ENCODE measurements at regions not wholly inside any gene's neighbourhood (a gene's known extent, or its start where the extent isn't known, plus 50 kb on each side); places are given as distances from the start of the nearest gene placed in this dataset.
"Not testable (repeated sequence)": the region's sequence is repeated elsewhere in the genome, so short reads cannot be mapped to it uniquely, and the experiment has no call there.

DNA sequence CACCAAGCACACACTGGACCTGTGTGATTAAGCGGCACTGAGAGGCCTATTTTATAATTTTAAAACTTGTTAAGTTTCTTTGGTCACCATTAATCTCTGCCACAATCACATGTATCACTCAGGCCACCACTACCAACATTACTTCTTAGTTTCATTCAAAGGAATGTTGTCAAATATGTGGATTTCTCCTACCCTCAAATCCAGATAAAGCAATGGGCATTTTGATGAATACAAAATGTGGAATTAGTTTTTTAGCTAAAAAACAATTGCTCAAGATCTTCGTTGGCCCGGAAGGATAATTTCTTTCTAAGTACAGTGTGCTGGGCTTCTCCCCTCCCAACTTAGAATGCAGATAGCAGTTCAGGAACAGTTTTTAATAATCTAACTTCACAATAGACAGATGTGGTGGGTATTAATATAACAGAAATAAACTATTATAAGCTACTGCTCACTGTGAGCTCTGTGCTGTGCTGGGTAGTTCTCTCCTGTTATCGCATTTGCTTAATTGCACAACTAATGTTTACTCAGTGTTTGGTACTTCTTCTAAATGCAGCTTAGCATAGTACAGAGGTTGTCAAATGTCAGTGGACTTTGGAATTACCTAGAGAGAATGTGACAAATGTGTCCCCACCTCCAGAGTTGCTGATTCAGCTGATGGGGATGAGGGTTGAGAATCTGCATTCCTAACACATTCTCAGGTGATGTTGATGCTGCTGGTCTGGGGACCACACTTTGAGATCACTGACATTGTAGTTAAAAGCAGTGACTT, 266.7 kb upstream of the AMIGO2 start:
- no peak overlapping the region for H3K4me3 ChIP-seq (ENCODE audit: low read depth in 1 of 5, low read length in 5 of 5)
- no peaks in the 10 kb centered on the region for H3K36me3 ChIP-seq (ENCODE audit: control insufficient read depth in 5 of 5, insufficient read depth in 5 of 5, low read length in 5 of 5)
- no peak overlapping the region for H3K9ac ChIP-seq (ENCODE audit: low read length in 5 of 5)
- no peaks in the 10 kb centered on the region for H3K9me3 ChIP-seq (ENCODE audit: control insufficient read depth in 5 of 5, low read length in 5 of 5)
- no peaks in the 10 kb centered on the region for H3K27me3 ChIP-seq (ENCODE audit: control insufficient read depth in 5 of 5, insufficient read depth in 4 of 5, low read length in 5 of 5)
- H3K27ac ChIP-seq (ENCODE audit: low read depth, low read length) = no peak overlapping the region
- H3K4me1 ChIP-seq (ENCODE audit: control insufficient read depth in 5 of 5, insufficient read depth in 5 of 5, low read length in 5 of 5) = no peaks in the 10 kb centered on the region

DNA sequence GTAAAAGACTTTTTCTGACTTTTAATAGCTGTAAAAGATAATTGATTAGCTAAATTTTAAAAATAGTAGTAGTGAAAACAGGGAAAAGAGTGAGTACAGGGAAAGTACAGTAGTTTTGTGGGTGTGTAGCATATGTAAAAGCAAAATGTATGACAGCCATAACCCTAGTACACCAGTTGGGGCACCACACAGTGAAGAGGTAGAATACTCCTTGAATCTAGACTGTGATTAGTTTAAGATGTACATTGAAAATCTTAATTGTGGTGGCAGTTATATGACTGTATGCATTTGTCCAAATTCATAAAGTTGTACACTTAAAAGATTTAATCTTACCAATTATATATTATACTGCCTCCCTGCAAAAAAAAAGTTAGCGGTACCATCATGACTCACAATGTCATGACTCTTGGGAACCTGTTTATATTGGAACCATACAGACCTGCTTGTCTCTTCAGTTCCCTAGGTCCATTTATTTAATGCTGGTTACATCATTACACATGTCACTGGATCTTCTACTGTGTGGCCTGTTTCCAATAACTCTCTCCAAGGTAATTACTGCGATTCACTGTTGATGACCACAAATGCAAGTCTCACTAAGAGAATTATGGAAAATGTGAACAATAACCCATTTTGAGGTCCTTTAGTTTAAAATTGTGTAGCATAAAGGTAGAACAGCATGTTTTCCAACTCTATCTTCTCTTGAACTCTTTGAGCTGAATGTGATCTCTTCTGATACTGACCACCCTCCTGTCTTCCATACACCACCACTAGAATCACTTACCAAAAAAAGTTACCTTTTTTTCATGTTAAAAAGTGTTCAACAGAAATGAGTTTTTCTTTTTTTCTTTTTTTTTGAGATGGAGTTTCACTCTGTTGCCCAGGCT, 264.2 kb upstream of the AMIGO2 start:
- Histone ChIP-seq H3K27me3 (ENCODE audit: control insufficient read depth in 5 of 5, insufficient read depth in 4 of 5, low read length in 5 of 5) (no peaks in the 10 kb centered on the region), H3K9me3 (ENCODE audit: control insufficient read depth in 5 of 5, low read length in 5 of 5) (no peaks in the 10 kb centered on the region), H3K9ac (ENCODE audit: low read length in 5 of 5) (no peak overlapping the region), H3K4me1 (ENCODE audit: control insufficient read depth in 5 of 5, insufficient read depth in 5 of 5, low read length in 5 of 5) (no peaks in the 10 kb centered on the region), H3K36me3 (ENCODE audit: control insufficient read depth in 5 of 5, insufficient read depth in 5 of 5, low read length in 5 of 5) (no peaks in the 10 kb centered on the region), H3K4me3 (ENCODE audit: low read depth in 1 of 5, low read length in 5 of 5) (no peak overlapping the region), H3K27ac (ENCODE audit: low read depth, low read length) (no peak overlapping the region)

DNA sequence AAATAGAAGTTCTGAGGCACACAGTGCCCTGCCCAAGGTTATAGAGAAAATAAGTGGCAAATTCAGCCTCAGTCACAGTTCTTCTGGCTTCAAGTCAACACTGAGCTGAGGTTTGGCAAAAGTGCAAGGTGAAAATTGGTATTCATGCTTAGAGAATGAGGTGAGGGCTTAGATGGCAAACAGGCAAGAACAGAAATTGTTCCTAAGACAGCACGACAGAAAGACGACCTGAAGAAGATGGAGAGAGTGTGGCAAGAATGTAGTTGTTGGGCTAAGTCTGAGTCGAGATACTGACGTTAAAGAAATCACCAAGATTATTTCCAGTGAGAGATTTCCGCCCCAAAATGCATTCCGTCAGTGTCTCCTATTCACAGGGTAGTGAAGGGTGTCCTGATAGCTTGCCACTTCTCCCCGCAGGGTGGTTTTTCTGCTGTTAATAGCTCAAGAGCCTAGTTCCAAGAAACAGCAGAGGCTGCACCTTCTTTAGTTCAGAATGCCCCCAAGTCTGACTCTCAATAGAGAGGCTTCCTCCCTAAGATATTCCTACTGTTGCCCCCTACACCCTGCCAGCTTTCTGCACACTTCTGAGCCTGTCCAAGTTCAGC, 260.8 kb upstream of the AMIGO2 start:
- Histone ChIP-seq H3K27ac (ENCODE audit: low read depth, low read length) (no peak overlapping the region), H3K9me3 (ENCODE audit: control insufficient read depth in 5 of 5, low read length in 5 of 5) (no peaks in the 10 kb centered on the region), H3K9ac (ENCODE audit: low read length in 5 of 5) (no peak overlapping the region), H3K4me3 (ENCODE audit: low read depth in 1 of 5, low read length in 5 of 5) (no peak overlapping the region), H3K27me3 (ENCODE audit: control insufficient read depth in 5 of 5, insufficient read depth in 4 of 5, low read length in 5 of 5) (no peaks in the 10 kb centered on the region), H3K36me3 (ENCODE audit: control insufficient read depth in 5 of 5, insufficient read depth in 5 of 5, low read length in 5 of 5) (no peaks in the 10 kb centered on the region), H3K4me1 (ENCODE audit: control insufficient read depth in 5 of 5, insufficient read depth in 5 of 5, low read length in 5 of 5) (no peaks in the 10 kb centered on the region)

DNA sequence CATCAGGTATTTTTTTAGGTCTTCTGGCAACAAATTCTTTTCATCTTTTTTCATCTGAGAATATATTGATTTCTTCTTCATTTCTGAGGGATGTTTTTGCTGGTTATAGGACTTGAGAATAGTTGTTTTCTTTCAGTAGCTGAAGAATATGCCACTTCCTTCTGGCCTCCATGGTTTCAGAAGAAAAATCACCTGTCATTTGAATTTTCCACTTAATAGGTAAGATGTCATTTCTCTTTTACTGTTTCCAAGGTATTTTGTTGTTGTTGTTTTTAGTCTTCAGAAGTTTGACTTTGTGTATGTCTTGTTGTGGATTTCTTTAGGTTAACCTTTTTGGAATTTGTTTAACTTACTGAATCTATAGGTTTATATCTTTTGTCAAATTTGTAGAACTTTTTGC, 257.8 kb upstream of the AMIGO2 start:
- H3K27ac ChIP-seq (ENCODE audit: low read depth, low read length) = no peak overlapping the region
- H3K9me3 ChIP-seq (ENCODE audit: control insufficient read depth in 5 of 5, low read length in 5 of 5) = no peaks in the 10 kb centered on the region
- H3K27me3 ChIP-seq (ENCODE audit: control insufficient read depth in 5 of 5, insufficient read depth in 4 of 5, low read length in 5 of 5) = no peaks in the 10 kb centered on the region
- no peaks in the 10 kb centered on the region for H3K36me3 ChIP-seq (ENCODE audit: control insufficient read depth in 5 of 5, insufficient read depth in 5 of 5, low read length in 5 of 5)
- H3K4me3 ChIP-seq (ENCODE audit: low read depth in 1 of 5, low read length in 5 of 5) = no peak overlapping the region
- H3K4me1 ChIP-seq (ENCODE audit: control insufficient read depth in 5 of 5, insufficient read depth in 5 of 5, low read length in 5 of 5) = no peaks in the 10 kb centered on the region
- no peak overlapping the region for H3K9ac ChIP-seq (ENCODE audit: low read length in 5 of 5)

DNA sequence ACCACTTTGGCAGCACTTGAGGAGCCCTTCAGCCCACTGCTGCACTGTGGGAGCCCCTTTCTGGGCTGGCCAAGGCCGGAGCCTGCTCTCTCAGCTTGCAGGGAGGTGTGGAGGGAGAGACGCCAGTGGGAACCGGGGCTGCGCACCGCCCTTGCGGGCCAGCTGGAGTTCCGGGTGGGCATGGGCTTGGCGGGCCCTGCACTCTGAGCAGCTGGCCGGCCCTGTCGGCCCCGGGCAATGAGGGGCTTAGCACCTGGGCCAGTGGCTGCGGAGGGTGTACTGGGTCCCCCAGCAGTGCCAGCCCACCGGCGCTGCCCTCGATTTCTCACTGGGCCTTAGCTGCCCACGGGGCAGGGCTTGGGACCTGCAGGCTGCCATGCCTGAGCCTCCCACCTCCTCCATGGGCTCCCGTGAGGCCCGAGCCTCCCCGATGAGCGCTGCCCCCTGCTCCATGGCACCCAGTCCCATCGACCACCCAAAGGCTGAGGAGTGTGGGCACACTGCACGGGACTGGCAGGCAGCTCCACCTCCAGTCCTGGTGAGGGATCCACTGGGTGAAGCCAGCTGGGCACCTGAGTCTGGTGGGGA, 253.6 kb upstream of the AMIGO2 start:
- not testable (repeated sequence) for H3K36me3 ChIP-seq (ENCODE audit: control insufficient read depth in 5 of 5, insufficient read depth in 5 of 5, low read length in 5 of 5)

DNA sequence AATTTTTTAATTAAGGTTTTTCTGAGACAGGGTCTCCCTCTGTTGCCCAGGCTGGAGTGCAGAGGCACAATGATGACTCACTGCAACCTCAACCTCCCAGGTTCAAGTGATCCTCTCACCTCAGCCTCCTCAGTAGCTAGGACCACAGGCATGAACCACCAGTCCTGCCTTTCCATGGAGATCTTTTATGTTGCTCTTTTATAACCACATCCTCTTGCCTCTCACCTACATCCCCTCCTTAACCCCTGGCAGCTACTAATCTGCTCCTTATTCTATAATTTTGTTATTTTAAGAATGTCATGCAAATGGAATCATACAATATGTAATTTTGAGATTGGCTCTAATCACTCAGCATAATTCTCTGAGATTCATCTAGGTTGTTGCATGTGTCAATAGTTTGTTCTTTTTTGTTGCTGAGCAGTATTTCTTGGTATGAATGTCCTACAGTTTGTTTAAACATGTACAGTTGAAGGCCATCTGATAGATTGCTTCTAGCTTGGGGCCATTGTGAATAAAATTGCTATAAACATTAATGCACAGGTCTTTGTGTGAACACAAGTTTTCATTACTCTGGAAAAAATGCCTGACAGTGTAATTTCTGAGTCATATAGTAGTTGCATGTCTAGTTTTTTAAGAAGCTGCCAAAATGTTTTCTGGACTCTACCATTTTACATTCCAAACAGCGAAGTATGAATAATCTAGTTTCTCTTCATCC, 249.2 kb upstream of the AMIGO2 start:
- Histone ChIP-seq H3K9me3 (ENCODE audit: control insufficient read depth in 5 of 5, low read length in 5 of 5) (no peaks in the 10 kb centered on the region), H3K27me3 (ENCODE audit: control insufficient read depth in 5 of 5, insufficient read depth in 4 of 5, low read length in 5 of 5) (no peaks in the 10 kb centered on the region), H3K27ac (ENCODE audit: low read depth, low read length) (no peak overlapping the region), H3K9ac (ENCODE audit: low read length in 5 of 5) (no peak overlapping the region), H3K4me3 (ENCODE audit: low read depth in 1 of 5, low read length in 5 of 5) (no peak overlapping the region), H3K4me1 (ENCODE audit: control insufficient read depth in 5 of 5, insufficient read depth in 5 of 5, low read length in 5 of 5) (no peaks in the 10 kb centered on the region), H3K36me3 (ENCODE audit: control insufficient read depth in 5 of 5, insufficient read depth in 5 of 5, low read length in 5 of 5) (no peaks in the 10 kb centered on the region)

More for the DNA sequence above, 253.6 kb upstream of the AMIGO2 start:
- not testable (repeated sequence) for H3K27me3 ChIP-seq (ENCODE audit: control insufficient read depth in 5 of 5, insufficient read depth in 4 of 5, low read length in 5 of 5); H3K9ac ChIP-seq (ENCODE audit: low read length in 5 of 5); H3K9me3 ChIP-seq (ENCODE audit: control insufficient read depth in 5 of 5, low read length in 5 of 5); H3K4me1 ChIP-seq (ENCODE audit: control insufficient read depth in 5 of 5, insufficient read depth in 5 of 5, low read length in 5 of 5); H3K4me3 ChIP-seq (ENCODE audit: low read depth in 1 of 5, low read length in 5 of 5); H3K27ac ChIP-seq (ENCODE audit: low read depth, low read length)

DNA sequence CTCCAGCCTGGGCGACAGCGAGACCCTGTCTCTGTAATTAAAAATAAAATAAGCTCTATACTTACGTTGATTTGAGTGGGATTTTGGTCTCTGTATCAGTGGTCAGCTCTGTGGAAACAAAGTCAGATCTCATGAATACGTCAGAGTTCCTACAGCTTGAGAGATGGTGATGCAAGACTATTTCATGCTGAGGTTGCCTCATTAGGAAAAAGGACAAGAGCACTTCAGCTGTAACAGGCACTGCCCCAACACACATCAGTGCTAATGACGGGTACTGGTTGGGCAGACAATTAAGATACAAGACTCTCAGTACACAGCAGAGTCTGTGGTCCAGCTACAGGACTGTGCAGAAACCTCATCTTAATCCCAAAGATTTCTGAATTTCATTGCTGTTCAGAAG, 246.4 kb upstream of the AMIGO2 start:
- H3K9me3 ChIP-seq (ENCODE audit: control insufficient read depth in 5 of 5, low read length in 5 of 5) = no peaks in the 10 kb centered on the region
- no peaks in the 10 kb centered on the region for H3K36me3 ChIP-seq (ENCODE audit: control insufficient read depth in 5 of 5, insufficient read depth in 5 of 5, low read length in 5 of 5)
- H3K27me3 ChIP-seq (ENCODE audit: control insufficient read depth in 5 of 5, insufficient read depth in 4 of 5, low read length in 5 of 5) = no peaks in the 10 kb centered on the region
- H3K4me3 ChIP-seq (ENCODE audit: low read depth in 1 of 5, low read length in 5 of 5) = no peak overlapping the region
- no peak overlapping the region for H3K27ac ChIP-seq (ENCODE audit: low read depth, low read length)
- H3K9ac ChIP-seq (ENCODE audit: low read length in 5 of 5) = no peak overlapping the region
- no peaks in the 10 kb centered on the region for H3K4me1 ChIP-seq (ENCODE audit: control insufficient read depth in 5 of 5, insufficient read depth in 5 of 5, low read length in 5 of 5)

DNA sequence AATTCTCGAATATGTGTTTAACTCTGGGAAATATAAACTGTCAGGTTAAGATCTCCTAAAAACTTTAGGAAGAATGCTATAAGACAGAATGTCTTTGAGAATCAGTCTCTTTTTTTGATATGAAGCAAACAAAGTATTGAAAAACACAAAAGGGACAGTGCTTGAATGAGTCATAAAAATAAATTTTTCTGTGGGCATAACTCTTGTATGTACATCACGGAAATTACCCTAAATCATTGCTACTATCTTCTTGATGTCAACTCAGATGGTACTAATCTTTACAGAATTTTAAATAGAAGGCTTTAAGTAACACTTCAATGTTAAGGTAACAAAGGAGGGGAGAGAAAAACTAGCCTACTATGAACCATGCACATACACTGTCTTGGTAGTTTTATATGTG, 244.0 kb upstream of the AMIGO2 start:
- Histone ChIP-seq H3K9me3 (ENCODE audit: control insufficient read depth in 5 of 5, low read length in 5 of 5) (peaks cover 0 to 5% (median 0%) of the 10 kb centered on the region in 5 donors), H3K27ac (ENCODE audit: low read depth, low read length) (no peak overlapping the region), H3K4me3 (ENCODE audit: low read depth in 1 of 5, low read length in 5 of 5) (no peak overlapping the region), H3K27me3 (ENCODE audit: control insufficient read depth in 5 of 5, insufficient read depth in 4 of 5, low read length in 5 of 5) (no peaks in the 10 kb centered on the region), H3K9ac (ENCODE audit: low read length in 5 of 5) (no peak overlapping the region), H3K4me1 (ENCODE audit: control insufficient read depth in 5 of 5, insufficient read depth in 5 of 5, low read length in 5 of 5) (no peaks in the 10 kb centered on the region), H3K36me3 (ENCODE audit: control insufficient read depth in 5 of 5, insufficient read depth in 5 of 5, low read length in 5 of 5) (no peaks in the 10 kb centered on the region)

DNA sequence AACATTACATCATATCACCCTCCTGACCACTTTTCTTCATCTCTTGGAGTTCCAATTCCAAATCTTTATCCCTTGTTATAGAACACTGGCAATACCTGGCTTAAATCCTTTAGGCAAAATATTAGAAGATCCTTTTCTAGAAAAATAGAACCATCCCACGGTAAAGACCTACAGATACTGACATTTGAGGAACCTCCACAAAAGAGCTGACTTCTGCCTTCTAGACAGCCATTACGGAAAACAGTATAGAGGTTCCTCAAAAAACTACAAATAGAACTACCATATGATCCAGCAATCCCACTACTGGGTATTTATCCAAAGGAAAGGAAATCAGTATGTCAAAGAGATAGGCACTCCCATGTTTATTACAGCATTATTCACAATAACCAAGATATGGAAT, 241.7 kb upstream of the AMIGO2 start:
- H3K9me3 ChIP-seq (ENCODE audit: control insufficient read depth in 5 of 5, low read length in 5 of 5) = peaks cover 0 to 5% (median 0%) of the 10 kb centered on the region in 5 donors
- no peak overlapping the region for H3K4me3 ChIP-seq (ENCODE audit: low read depth in 1 of 5, low read length in 5 of 5)
- H3K36me3 ChIP-seq (ENCODE audit: control insufficient read depth in 5 of 5, insufficient read depth in 5 of 5, low read length in 5 of 5) = no peaks in the 10 kb centered on the region
- H3K27ac ChIP-seq (ENCODE audit: low read depth, low read length) = no peak overlapping the region
- peaks cover 0 to 8% (median 5%) of the 10 kb centered on the region in 5 donors for H3K4me1 ChIP-seq (ENCODE audit: control insufficient read depth in 5 of 5, insufficient read depth in 5 of 5, low read length in 5 of 5)
- H3K9ac ChIP-seq (ENCODE audit: low read length in 5 of 5) = no peak overlapping the region
- no peaks in the 10 kb centered on the region for H3K27me3 ChIP-seq (ENCODE audit: control insufficient read depth in 5 of 5, insufficient read depth in 4 of 5, low read length in 5 of 5)

All from subcutaneous abdominal adipose tissue (tissue), 5 donors.